CD14-positive monocyte (primary cell): ENCODE measurements at regions not wholly inside any gene's neighbourhood (a gene's known extent, or its start where the extent isn't known, plus 50 kb on each side); places are given as distances from the start of the nearest gene placed in this dataset.

ENCODE experiments used
- DNase-seq, 3 donors: peaks; one replicate each; pipeline ENCODE4 v3.0.0-alpha.2; 2011 to 2022
- H2AFZ ChIP-seq: 2 replicates; pipeline ENCODE4 v1.6.0; 2012; ENCODE audit warnings: mild to moderate bottlenecking, low read depth, low read length, inconsistent platforms; ENCODE audit not compliant: insufficient read depth, poor library complexity, severe bottlenecking
- H3K27ac ChIP-seq, 2 donors: 1 replicate in 1 of 2; 2 replicates in 1 of 2; pipeline ENCODE4 v1.5.1; 2012 to 2013; ENCODE audit warnings: low read length in 2 of 2, control low read depth in 1 of 2, inconsistent platforms in 1 of 2, low read depth in 1 of 2, mild to moderate bottlenecking in 1 of 2
- H3K27me3 ChIP-seq, 2 donors: one replicate each; pipeline versions ENCODE4 v1.6.0 to v1.6.1; 2011 to 2013; ENCODE audit warnings: low read length in 2 of 2; ENCODE audit not compliant: control insufficient read depth in 2 of 2, insufficient read depth in 2 of 2
- H3K36me3 ChIP-seq, 2 donors: replicated peaks in 1 of 2; 1 replicate in 1 of 2; 2 replicates in 1 of 2; pipeline versions ENCODE4 v1.5.1 to v1.6.1; 2012 to 2013; ENCODE audit warnings: low read length in 2 of 2, control low read depth in 1 of 2, inconsistent platforms in 1 of 2, mild to moderate bottlenecking in 1 of 2; ENCODE audit not compliant: insufficient read depth in 2 of 2, control insufficient read depth in 1 of 2
- H3K4me1 ChIP-seq, 2 donors: 1 replicate in 1 of 2; 2 replicates in 1 of 2; pipeline versions ENCODE4 v1.5.1 to v1.6.1; 2012 to 2013; ENCODE audit warnings: low read length in 2 of 2, control low read depth in 1 of 2, inconsistent platforms in 1 of 2, mild to moderate bottlenecking in 1 of 2, moderate library complexity in 1 of 2; ENCODE audit not compliant: insufficient read depth in 2 of 2, control insufficient read depth in 1 of 2
- H3K4me2 ChIP-seq: replicated peaks from 2 replicates; pipeline ENCODE3; 2012; ENCODE audit warnings: low read length, moderate library complexity, mild to moderate bottlenecking; ENCODE audit not compliant: poor library complexity, severe bottlenecking; ENCODE audit errors: extremely low read depth
- H3K4me3 ChIP-seq, 3 experiments: fragments of 200-600 bp in 1 of 3; sonication (generic) in 1 of 3; replicated peaks in 1 of 3; 1 replicate in 2 of 3; 2 replicates in 1 of 3; pipeline ENCODE4 v1.5.1; 2011 to 2013; ENCODE audit warnings: low read length in 3 of 3, mild to moderate bottlenecking in 3 of 3, control low read depth in 2 of 3, low read depth in 2 of 3, inconsistent platforms in 1 of 3, moderate library complexity in 1 of 3
- H3K79me2 ChIP-seq: 2 replicates; pipeline ENCODE4 v1.6.0; 2012; ENCODE audit warnings: mild to moderate bottlenecking, control low read depth, inconsistent platforms, low read length, moderate library complexity; ENCODE audit not compliant: insufficient read depth
- H3K9ac ChIP-seq: 2 replicates; pipeline ENCODE4 v1.6.0; 2017; ENCODE audit warnings: low read length, mild to moderate bottlenecking; ENCODE audit not compliant: insufficient read depth, poor library complexity, severe bottlenecking
- H3K9me3 ChIP-seq, 2 donors: replicated peaks in 1 of 2; 1 replicate in 1 of 2; 2 replicates in 1 of 2; pipeline versions ENCODE4 v1.5.1 to v1.6.1; 2012 to 2013; ENCODE audit warnings: low read length in 2 of 2, control low read depth in 1 of 2; ENCODE audit not compliant: control insufficient read depth in 1 of 2, insufficient read depth in 1 of 2
- H4K20me1 ChIP-seq: 2 replicates; pipeline ENCODE4 v1.6.0; 2012; ENCODE audit warnings: mild to moderate bottlenecking, low read length, control low read depth, moderate library complexity; ENCODE audit not compliant: insufficient read depth
- H3K27ac Mint-ChIP-seq, 7 donors: one replicate each; pipeline ENCODE4 v1.8.0; 2020; ENCODE audit warnings: mild to moderate bottlenecking in 7 of 7, mixed read lengths in 7 of 7, moderate library complexity in 6 of 7, inconsistent platforms in 2 of 7
- H3K27me3 Mint-ChIP-seq, 3 donors: one replicate each; pipeline ENCODE4 v1.8.0; 2021 to 2022; ENCODE audit warnings: low read depth in 3 of 3, mild to moderate bottlenecking in 3 of 3, mixed read lengths in 3 of 3, moderate library complexity in 3 of 3, inconsistent platforms in 1 of 3
- H3K36me3 Mint-ChIP-seq, 2 donors: one replicate each; pipeline ENCODE4 v1.8.0; 2020; ENCODE audit warnings: mixed read lengths in 2 of 2, inconsistent platforms in 1 of 2, mild to moderate bottlenecking in 1 of 2
- H3K4me1 Mint-ChIP-seq: one replicate; pipeline ENCODE4 v1.8.0; 2020; ENCODE audit warnings: mild to moderate bottlenecking, mixed read lengths
- H3K4me3 Mint-ChIP-seq, 2 donors: one replicate each; pipeline ENCODE4 v1.8.0; 2020; ENCODE audit warnings: mild to moderate bottlenecking in 2 of 2, mixed read lengths in 2 of 2, moderate library complexity in 1 of 2
- H3K9me3 Mint-ChIP-seq, 7 donors: one replicate each; pipeline ENCODE4 v1.8.0; 2020 to 2022; ENCODE audit warnings: mixed read lengths in 7 of 7, mild to moderate bottlenecking in 6 of 7, moderate library complexity in 6 of 7, inconsistent platforms in 2 of 7
- CTCF ChIP-seq: fragments of 200-600 bp; IDR thresholded peaks from one replicate; pipeline ENCODE4 v1.8.0; 2022; ENCODE audit warnings: antibody characterized with exemption, mild to moderate bottlenecking
- WGBS: methylation state at CpG from one replicate; pipeline ENCODE4 v1.1.5; 2013; ENCODE audit warnings: missing lambda C conversion rate; ENCODE audit not compliant: insufficient coverage; 5-methylcytosine and 5-hydroxymethylcytosine counted together
- intact Hi-C, 2 donors: fragments of 100-400 bp; cut with micrococcal nuclease; formaldehyde crosslinking; loops; one replicate each; pipeline versions ENCODE4 v1.15.0 to v1.15.1; 2023

- DNase-seq = no peak
- H3K36me3 ChIP-seq = no peaks in the 10 kb centered on the region
- no peaks in the 10 kb centered on the region for H3K79me2 ChIP-seq
- Mint-ChIP-seq H3K4me1 (peaks cover 7% of the 10 kb centered on the region), H3K27ac (no peak overlapping the region), H3K27me3 (peaks cover 0 to 2% (median under 1%) of the 10 kb centered on the region in 3 donors), H3K36me3 (peaks cover 0 to 3% of the 10 kb centered on the region in 2 donors), H3K4me3 (no peak overlapping the region), H3K9me3 (peaks cover 0 to 1% (median 0%) of the 10 kb centered on the region in 7 donors)
- no peaks in the 10 kb centered on the region for H3K9me3 ChIP-seq
- H3K4me2 ChIP-seq = no peak overlapping the region
- 89% methylated on average over 10 of the region's 12 CpGs for WGBS
- H3K4me3 ChIP-seq = no peak overlapping the region
- H3K4me1 ChIP-seq = no peaks in the 10 kb centered on the region
- no peak overlapping the region for H3K9ac ChIP-seq
- TF ChIP-seq CTCF = no peak
- H3K27me3 ChIP-seq = no peaks in the 10 kb centered on the region
- no peak overlapping the region for H3K27ac ChIP-seq
- no peaks in the 10 kb centered on the region for H4K20me1 ChIP-seq
- no peak overlapping the region for H2AFZ ChIP-seq
- intact Hi-C loops = no loop called here
Observed at GRCh38 chr12:9326085-9326484, 117.9 kb upstream of the PZP start.

- Histone ChIP-seq H3K9ac (no peak overlapping the region), H3K9me3 (no peaks in the 10 kb centered on the region), H3K4me1 (no peaks in the 10 kb centered on the region), H3K79me2 (no peaks in the 10 kb centered on the region), H3K27ac (no peak overlapping the region), H3K4me2 (no peak overlapping the region), H3K36me3 (no peaks in the 10 kb centered on the region), H3K27me3 (no peaks in the 10 kb centered on the region), H4K20me1 (no peaks in the 10 kb centered on the region), H2AFZ (no peak overlapping the region), H3K4me3 (no peak overlapping the region)
- no peak for TF ChIP-seq CTCF
- 95% methylated on average over 8 of the region's 10 CpGs for WGBS
- H3K27ac Mint-ChIP-seq = no peak overlapping the region
- peaks cover 0 to 3% of the 10 kb centered on the region in 2 donors for H3K36me3 Mint-ChIP-seq
- H3K4me1 Mint-ChIP-seq = peaks cover 7% of the 10 kb centered on the region
- H3K4me3 Mint-ChIP-seq = no peak overlapping the region
- H3K27me3 Mint-ChIP-seq = peaks cover 0 to 2% (median 0%) of the 10 kb centered on the region in 3 donors
- peaks cover 0 to 1% (median 0%) of the 10 kb centered on the region in 7 donors for H3K9me3 Mint-ChIP-seq
- intact Hi-C loops = no loop called here
- DNase-seq = no peak
Observed at GRCh38 chr12:9325471-9325870, 117.3 kb upstream of the PZP start.
